Vagina (tissue), 2 donors: ENCODE measurements at regions not wholly inside any gene's neighbourhood (a gene's known extent, or its start where the extent isn't known, plus 50 kb on each side); places are given as distances from the start of the nearest gene placed in this dataset.
A peak's percentile ranks its signal among the peaks of the same experiment; 100 is the strongest.

Experiments
- DNase-seq, 2 donors: peaks; one replicate each; pipeline ENCODE4 v3.0.0-alpha.2; 2017; ENCODE audit errors: extremely low spot score in 2 of 2
- H3K27ac ChIP-seq: fragments of 200-600 bp; sonication (generic); one replicate; pipeline ENCODE4 v1.5.1; 2019
- H3K27me3 ChIP-seq: fragments of 200-600 bp; sonication (generic); one replicate; pipeline ENCODE4 v1.5.1; 2019
- H3K36me3 ChIP-seq, 2 donors: fragments of 200-600 bp; sonication (generic); one replicate each; pipeline ENCODE4 v1.5.1; 2017 to 2019
- H3K4me1 ChIP-seq: fragments of 200-600 bp; sonication (generic); one replicate; pipeline ENCODE4 v1.5.1; 2019
- H3K4me3 ChIP-seq, 2 donors: fragments of 200-600 bp; sonication (generic); 1 replicate in 1 of 2; 2 replicates in 1 of 2; pipeline ENCODE4 v1.5.1; 2016 to 2019
- H3K9me3 ChIP-seq: fragments of 200-600 bp; sonication (generic); one replicate; pipeline ENCODE4 v1.5.1; 2019
- CTCF ChIP-seq, 3 experiments: fragments of 450-650 bp in 2 of 3; fragments of 200-600 bp in 1 of 3; sonication (generic) in 1 of 3; IDR thresholded peaks; one replicate each; pipeline ENCODE4 v1.5.1; 2017 to 2019; ENCODE audit warnings: antibody characterized with exemption in 3 of 3, mild to moderate bottlenecking in 2 of 3, moderate library complexity in 2 of 3
- POLR2A ChIP-seq, 2 donors: fragments of 450-650 bp; IDR thresholded peaks; one replicate each; pipeline ENCODE4 v1.6.1; 2017; ENCODE audit warnings: antibody characterized with exemption in 2 of 2, mild to moderate bottlenecking in 2 of 2, moderate library complexity in 2 of 2
- POLR2AphosphoS5 ChIP-seq, 2 donors: sonication (generic); formaldehyde crosslinking; IDR thresholded peaks; one replicate each; pipeline ENCODE4 v1.9.0; 2017; ENCODE audit warnings: antibody characterized with exemption in 2 of 2, mild to moderate bottlenecking in 2 of 2, low read depth in 1 of 2; ENCODE audit not compliant: insufficient read depth in 1 of 2
- intact Hi-C: fragments of 100-400 bp; cut with DNase I; formaldehyde crosslinking; loops from one replicate; pipeline ENCODE4 v1.15.1; 2023

DNA sequence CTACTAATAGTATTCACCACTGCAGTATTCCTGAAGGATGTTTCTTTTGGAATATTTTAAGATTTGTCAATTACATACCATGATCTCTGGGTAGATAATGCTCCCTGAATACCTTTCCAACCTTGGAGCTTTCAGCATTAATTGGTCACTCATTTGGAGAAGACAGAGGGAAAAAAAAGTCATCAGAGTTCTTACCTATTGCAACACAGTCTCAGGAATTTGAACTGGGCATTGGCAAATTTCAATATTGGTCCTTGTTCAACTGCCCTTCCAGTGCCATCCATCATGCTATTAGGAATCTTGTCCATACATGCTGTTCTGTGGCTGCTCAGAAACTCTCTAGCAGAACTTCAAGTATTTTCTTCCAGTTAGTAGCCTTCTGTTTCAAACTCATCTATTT, 83.6 kb upstream of the KCNJ3 start:
- TF ChIP-seq POLR2A (IDR thresholded peaks at IDR 0.05) = no peak
- TF ChIP-seq POLR2AphosphoS5 (IDR thresholded peaks at IDR 0.05; ENCODE audit: insufficient read depth in 1 of 2, low read depth in 1 of 2) = no peak
- no peak for DNase-seq
- Histone ChIP-seq H3K4me1 (no peaks in the 10 kb centered on the region), H3K27ac (no peak overlapping the region), H3K27me3 (no peaks in the 10 kb centered on the region), H3K36me3 (no peaks in the 10 kb centered on the region), H3K9me3 (no peaks in the 10 kb centered on the region), H3K4me3 (no peak overlapping the region)
- intact Hi-C loops = no loop called here

- H3K36me3 ChIP-seq = no peaks in the 10 kb centered on the region
- no peak overlapping the region for H3K27ac ChIP-seq
- no peaks in the 10 kb centered on the region for H3K4me1 ChIP-seq
- no peak for DNase-seq
- H3K4me3 ChIP-seq = no peak overlapping the region
- intact Hi-C loops = no loop called here
- no peak for TF ChIP-seq POLR2AphosphoS5 (IDR thresholded peaks at IDR 0.05; ENCODE audit: insufficient read depth in 1 of 2, low read depth in 1 of 2)
- no peak for TF ChIP-seq POLR2A (IDR thresholded peaks at IDR 0.05)
- no peak for TF ChIP-seq CTCF (IDR thresholded peaks at IDR 0.05)
- no peaks in the 10 kb centered on the region for H3K9me3 ChIP-seq
- no peaks in the 10 kb centered on the region for H3K27me3 ChIP-seq
These were observed 81.8 kb upstream of the KCNJ3 start for GRCh38 chr2:154616659-154617058.

- Histone ChIP-seq H3K27ac (no peak overlapping the region), H3K4me3 (no peak overlapping the region), H3K9me3 (no peaks in the 10 kb centered on the region), H3K4me1 (no peaks in the 10 kb centered on the region), H3K27me3 (no peaks in the 10 kb centered on the region), H3K36me3 (no peaks in the 10 kb centered on the region)
- intact Hi-C loops = no loop called here
- TF ChIP-seq POLR2AphosphoS5 (IDR thresholded peaks at IDR 0.05; ENCODE audit: insufficient read depth in 1 of 2, low read depth in 1 of 2) (no peak), POLR2A (IDR thresholded peaks at IDR 0.05) (no peak), CTCF (IDR thresholded peaks at IDR 0.05) (no peak)
- DNase-seq = no peak
These were observed 78.0 kb upstream of the KCNJ3 start for GRCh38 chr2:154620471-154620870.

DNA sequence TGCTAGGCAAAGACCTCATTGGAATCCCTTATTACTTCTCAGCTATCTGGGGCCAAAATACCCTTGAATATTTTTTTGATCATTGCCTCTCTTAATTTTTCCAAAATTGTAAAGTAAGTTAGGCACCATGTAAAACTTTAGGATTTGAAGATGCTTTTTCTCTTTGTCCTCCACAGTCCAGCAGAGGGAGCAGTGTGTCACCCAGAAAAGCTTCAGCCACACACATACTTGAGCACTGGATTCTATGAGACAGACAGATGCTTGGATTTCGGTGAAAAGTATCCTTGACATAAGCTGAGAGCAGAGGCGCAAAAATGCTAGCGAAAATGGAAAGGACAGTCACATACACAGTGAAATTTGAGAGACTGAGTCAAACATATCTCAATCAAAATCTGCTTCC, 74.7 kb upstream of the KCNJ3 start:
- Histone ChIP-seq H3K36me3 (no peaks in the 10 kb centered on the region), H3K27ac (no peak overlapping the region), H3K4me1 (no peaks in the 10 kb centered on the region), H3K27me3 (no peaks in the 10 kb centered on the region), H3K4me3 (no peak overlapping the region), H3K9me3 (no peaks in the 10 kb centered on the region)
- no peak for TF ChIP-seq POLR2A (IDR thresholded peaks at IDR 0.05)
- TF ChIP-seq POLR2AphosphoS5 (IDR thresholded peaks at IDR 0.05; ENCODE audit: insufficient read depth in 1 of 2, low read depth in 1 of 2) = no peak
- peak in 2 of 3 experiments; percentile 7 to 32 for TF ChIP-seq CTCF (IDR thresholded peaks at IDR 0.05)
- intact Hi-C loops = no loop called here
- no peak for DNase-seq

- Histone ChIP-seq H3K27me3 (no peaks in the 10 kb centered on the region), H3K9me3 (no peaks in the 10 kb centered on the region), H3K4me1 (no peaks in the 10 kb centered on the region), H3K36me3 (no peaks in the 10 kb centered on the region), H3K27ac (no peak overlapping the region), H3K4me3 (no peak overlapping the region)
- DNase-seq = no peak
- no peak for TF ChIP-seq POLR2A (IDR thresholded peaks at IDR 0.05)
- no peak for TF ChIP-seq CTCF (IDR thresholded peaks at IDR 0.05)
- no peak for TF ChIP-seq POLR2AphosphoS5 (IDR thresholded peaks at IDR 0.05; ENCODE audit: insufficient read depth in 1 of 2, low read depth in 1 of 2)
- intact Hi-C loops = no loop called here
These were observed 61.0 kb upstream of the KCNJ3 start for GRCh38 chr2:154637456-154637855.

DNA sequence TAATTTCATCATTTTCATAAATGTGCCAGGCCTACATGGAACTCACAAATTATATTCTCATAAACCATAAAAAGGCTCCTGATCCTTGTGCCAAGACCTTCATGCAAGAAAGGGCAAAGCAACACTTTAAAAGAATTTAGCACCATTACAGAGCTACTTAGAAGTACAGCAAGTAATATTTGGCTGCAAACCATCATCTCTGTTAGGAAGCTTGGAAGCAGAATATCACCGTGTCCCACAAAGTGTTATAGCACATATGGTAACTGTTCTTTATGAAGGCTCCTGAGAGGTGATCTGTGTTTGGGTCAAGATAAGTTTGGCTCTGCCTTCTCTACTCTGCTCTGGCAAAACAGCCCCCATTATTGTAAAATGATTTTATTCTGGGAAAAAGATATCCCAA, 59.7 kb upstream of the KCNJ3 start:
- no peak for TF ChIP-seq POLR2A (IDR thresholded peaks at IDR 0.05)
- TF ChIP-seq CTCF (IDR thresholded peaks at IDR 0.05) = no peak
- no peak for TF ChIP-seq POLR2AphosphoS5 (IDR thresholded peaks at IDR 0.05; ENCODE audit: insufficient read depth in 1 of 2, low read depth in 1 of 2)
- H3K27me3 ChIP-seq = no peaks in the 10 kb centered on the region
- DNase-seq = no peak
- no peaks in the 10 kb centered on the region for H3K4me1 ChIP-seq
- H3K9me3 ChIP-seq = no peaks in the 10 kb centered on the region
- no peaks in the 10 kb centered on the region for H3K36me3 ChIP-seq
- intact Hi-C loops = no loop called here
- H3K4me3 ChIP-seq = no peak overlapping the region
- no peak overlapping the region for H3K27ac ChIP-seq
